Kidney tubule cell (primary cell): ENCODE measurements at regions not wholly inside any gene's neighbourhood (a gene's known extent, or its start where the extent isn't known, plus 50 kb on each side); places are given as distances from the start of the nearest gene placed in this dataset.
A peak's percentile ranks its signal among the peaks of the same experiment; 100 is the strongest.
"Not testable (repeated sequence)": the region's sequence is repeated elsewhere in the genome, so short reads cannot be mapped to it uniquely, and the experiment has no call there.

Experiments used
- DNase-seq: peaks from one replicate; pipeline ENCODE4 v3.0.0-alpha.2; 2018; ENCODE audit warnings: low spot score

DNA sequence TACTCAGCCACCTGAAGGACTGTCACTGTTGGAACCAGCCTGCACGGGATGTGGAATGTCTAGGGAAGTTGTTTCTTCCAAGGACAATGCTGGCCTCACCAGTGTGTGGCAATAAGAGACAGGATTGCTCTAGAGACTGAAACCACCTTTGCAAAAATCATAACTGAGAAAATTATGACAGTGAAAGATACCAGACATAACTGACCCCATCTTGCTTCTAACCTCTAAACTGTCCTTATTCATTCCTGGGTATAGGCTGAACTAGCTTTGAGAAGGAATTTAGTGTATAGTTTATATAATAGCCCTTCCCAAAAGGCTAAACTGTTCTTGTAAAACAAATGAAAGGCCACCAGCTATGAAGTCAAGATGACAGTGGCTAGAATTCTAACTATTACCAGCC, 83.6 kb downstream of the IER5 start:
- DNase-seq, result no peak

- no peak for DNase-seq
Observed at GRCh38 chr1:181173761-181174447, 85.4 kb downstream of the IER5 start.

- no peak for DNase-seq
Observed at GRCh38 chr1:181174861-181175260, 86.4 kb downstream of the IER5 start.

GRCh38 chr1:181175356-181175910, 86.9 kb downstream of the IER5 start:
- no peak for DNase-seq

GRCh38 chr1:181175955-181176354, 87.5 kb downstream of the IER5 start:
- no peak for DNase-seq

DNA sequence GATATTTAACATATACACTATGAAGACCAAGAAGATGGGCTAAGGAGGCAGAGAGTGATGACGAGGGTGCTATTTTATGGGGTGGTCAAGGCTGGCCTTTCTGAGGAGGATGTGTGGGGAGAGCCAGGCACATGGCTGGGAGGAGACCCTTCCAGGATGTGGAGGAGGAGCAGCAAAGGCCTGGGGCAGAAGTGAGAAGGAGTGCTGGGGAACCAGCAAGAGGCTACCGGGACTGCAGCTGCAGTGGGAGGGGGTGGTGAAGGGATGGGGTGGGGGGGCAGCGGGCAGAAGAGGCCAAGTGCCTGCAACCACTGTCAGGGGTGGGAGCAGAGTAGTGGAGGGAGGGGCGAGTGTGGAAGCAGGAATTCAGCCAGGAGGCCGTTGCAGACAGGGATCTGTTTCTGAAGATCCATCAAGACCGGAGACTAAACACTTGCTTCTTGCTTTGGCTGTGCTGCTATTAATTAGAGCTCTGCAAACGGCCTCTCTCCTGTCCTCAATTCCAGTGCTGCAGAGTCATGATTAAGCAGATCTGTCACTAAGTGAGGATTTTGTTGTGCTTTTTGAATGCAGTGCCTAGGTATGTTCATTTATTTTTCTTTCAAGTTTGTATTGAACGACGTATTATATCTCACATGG, 89.9 kb downstream of the IER5 start:
- DNase-seq, result no peak

GRCh38 chr1:181179279-181179986, 90.9 kb downstream of the IER5 start:
- DNase-seq, result no peak

DNA sequence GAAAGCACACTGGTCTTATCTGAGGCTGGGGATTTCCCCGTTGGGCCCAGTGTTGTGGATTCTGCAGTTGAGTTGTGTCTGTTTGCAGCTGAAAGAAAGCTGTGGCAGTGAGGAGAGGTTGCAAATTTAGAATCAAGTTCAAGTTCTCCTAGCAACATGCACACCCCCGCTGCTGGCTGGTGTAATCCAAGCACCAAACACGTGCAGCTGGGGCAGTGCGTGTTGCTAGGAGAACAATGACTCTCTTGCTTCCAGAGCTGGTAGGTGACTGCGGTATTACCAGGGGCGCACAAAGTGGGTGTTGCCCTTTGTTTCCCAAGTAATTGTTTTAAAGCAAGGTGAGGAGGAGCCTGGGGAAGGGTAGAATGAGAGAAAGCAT, 91.5 kb downstream of the IER5 start:
- DNase-seq, result peak; percentile 15

- no peak for DNase-seq
Observed at GRCh38 chr1:181180407-181181031, 92.0 kb downstream of the IER5 start.

DNA sequence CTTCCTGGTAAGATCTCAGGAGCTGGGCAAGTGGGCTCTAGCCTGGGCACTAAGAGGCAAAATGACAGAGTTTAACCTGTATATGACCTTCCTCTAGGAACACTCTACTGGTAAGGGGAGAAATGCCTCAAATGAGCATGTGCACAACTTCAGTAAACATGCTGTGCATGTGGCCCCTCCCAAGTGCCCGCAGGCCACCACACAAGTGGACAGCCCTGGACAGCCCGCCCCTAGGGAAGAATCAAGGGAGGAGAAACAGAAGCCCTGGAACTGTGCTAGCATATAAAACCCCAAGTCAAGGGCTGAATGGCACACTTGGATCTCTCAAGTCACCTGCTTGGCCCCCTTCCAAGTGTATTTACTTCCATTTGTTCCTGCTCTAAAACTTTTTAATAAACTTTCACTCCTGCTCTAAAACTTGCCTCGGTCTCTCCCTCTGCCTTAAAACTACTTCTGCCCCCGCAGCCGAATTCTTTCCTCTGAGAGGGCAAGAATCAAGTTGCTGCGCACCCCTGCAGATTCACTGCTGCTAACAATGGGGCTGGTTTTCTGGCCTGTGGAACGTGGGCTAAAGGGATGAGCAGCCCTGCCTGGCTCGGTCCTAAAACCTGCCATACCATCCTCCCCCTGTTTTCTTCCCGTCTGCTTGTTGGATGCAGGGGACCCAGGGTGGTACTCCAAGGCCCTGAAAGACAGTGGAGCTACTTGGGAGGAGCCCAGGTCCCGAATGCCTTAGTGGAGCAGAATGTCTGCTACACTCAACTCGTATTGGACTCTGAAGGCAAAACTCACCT, 93.5 kb downstream of the IER5 start:
- no peak for DNase-seq

DNA sequence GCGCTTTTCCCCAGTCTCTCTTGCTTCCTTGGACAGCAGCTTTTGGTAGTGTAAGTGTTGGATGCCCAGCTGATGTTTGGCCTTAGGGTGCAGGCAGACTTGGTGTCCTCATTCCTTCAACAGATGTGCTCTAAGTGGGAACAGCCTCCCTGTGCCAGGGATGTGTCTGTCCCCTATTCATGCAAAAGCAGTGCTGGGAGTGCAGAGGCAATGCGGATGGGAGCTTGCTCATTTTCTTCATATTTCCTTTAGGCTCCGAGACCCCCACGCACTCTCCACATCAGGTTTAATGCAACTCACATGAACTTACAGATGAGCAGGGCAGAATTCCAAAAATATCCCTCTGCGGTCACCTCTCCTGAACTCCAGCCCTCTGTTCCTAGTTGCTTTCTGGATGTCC, 96.1 kb downstream of the IER5 start:
- no peak for DNase-seq

- no peak for DNase-seq
Observed at GRCh38 chr1:181185461-181185860, 97.0 kb downstream of the IER5 start.

- not testable (repeated sequence) for DNase-seq
Observed at GRCh38 chr1:181186133-181186532, 97.6 kb downstream of the IER5 start.

GRCh38 chr1:181187337-181188126, 99.0 kb downstream of the IER5 start:
- DNase-seq, result no peak

- DNase-seq, result no peak
Observed at GRCh38 chr1:181189245-181189644, 100.7 kb downstream of the IER5 start.

- DNase-seq, result peak; percentile 63
Observed at GRCh38 chr1:181189691-181190363, 101.3 kb downstream of the IER5 start.

GRCh38 chr1:181190364-181191035, 102.0 kb downstream of the IER5 start:
- peak; percentile 25 for DNase-seq

GRCh38 chr1:181191494-181192040, 103.1 kb downstream of the IER5 start:
- no peak for DNase-seq

DNA sequence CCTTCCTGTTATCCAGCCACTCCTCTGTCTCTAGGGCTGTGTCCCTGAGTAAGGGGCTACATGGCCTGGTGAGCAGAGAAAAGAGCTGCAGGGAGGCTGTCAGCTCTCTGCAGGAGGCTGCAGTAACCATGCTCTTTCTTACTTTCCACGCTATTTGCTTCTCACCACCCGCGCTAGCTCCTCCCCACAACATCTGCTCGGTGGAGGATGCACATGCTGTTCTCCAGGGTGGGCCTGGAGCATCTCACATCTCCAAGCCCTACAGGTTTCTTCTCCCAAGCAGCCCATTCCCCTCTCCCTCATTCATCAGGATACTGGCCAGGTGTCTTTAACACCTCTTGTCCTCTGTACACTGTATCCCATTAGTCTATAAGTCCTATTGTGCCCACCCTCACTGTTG, 103.8 kb downstream of the IER5 start:
- no peak for DNase-seq
